ENCODE measurements at regions not wholly inside any gene's neighbourhood (a gene's known extent, or its start where the extent isn't known, plus 50 kb on each side); places are given as distances from the start of the nearest gene placed in this dataset.

GRCh38 chr5:5688194-5688924, 265.9 kb downstream of the ICE1 start:
- no peak for TF ChIP-seq CTCF (IDR thresholded peaks at IDR 0.05; ENCODE audit: insufficient read depth, low read length, poor library complexity, severe bottlenecking)
- DNase-seq (ENCODE audit: extremely low read depth, insufficient read length): no peak
- no peak overlapping the region for H3K4me3 ChIP-seq (replicated peaks; ENCODE audit: low read depth, low read length)
- no peaks in the 10 kb centered on the region for H3K27me3 ChIP-seq (replicated peaks; ENCODE audit: control insufficient read depth, insufficient read depth, low read length)
- H3K36me3 ChIP-seq (ENCODE audit: control insufficient read depth, insufficient read depth, low read length): no peaks in the 10 kb centered on the region

- no peak for TF ChIP-seq CTCF (IDR thresholded peaks at IDR 0.05; ENCODE audit: insufficient read depth, low read length, poor library complexity, severe bottlenecking)
- no peak overlapping the region for H3K4me3 ChIP-seq (replicated peaks; ENCODE audit: low read depth, low read length)
Measured at GRCh38 chr5:5687113-5687512, 264.6 kb downstream of the ICE1 start.

GRCh38 chr5:5686356-5686755, 263.9 kb downstream of the ICE1 start:
- no peak for DNase-seq (ENCODE audit: extremely low read depth, insufficient read length)
- Histone ChIP-seq H3K27me3 (replicated peaks; ENCODE audit: control insufficient read depth, insufficient read depth, low read length) (no peaks in the 10 kb centered on the region), H3K4me3 (replicated peaks; ENCODE audit: low read depth, low read length) (no peak overlapping the region), H3K36me3 (ENCODE audit: control insufficient read depth, insufficient read depth, low read length) (no peaks in the 10 kb centered on the region)
- no peak for TF ChIP-seq CTCF (IDR thresholded peaks at IDR 0.05; ENCODE audit: insufficient read depth, low read length, poor library complexity, severe bottlenecking)

More at GRCh38 chr5:5687113-5687512, 264.6 kb downstream of the ICE1 start:
- Histone ChIP-seq H3K27me3 (replicated peaks; ENCODE audit: control insufficient read depth, insufficient read depth, low read length) (no peaks in the 10 kb centered on the region), H3K36me3 (ENCODE audit: control insufficient read depth, insufficient read depth, low read length) (no peaks in the 10 kb centered on the region)
- no peak for DNase-seq (ENCODE audit: extremely low read depth, insufficient read length)

- Histone ChIP-seq H3K27me3 (replicated peaks; ENCODE audit: control insufficient read depth, insufficient read depth, low read length) (no peaks in the 10 kb centered on the region), H3K36me3 (ENCODE audit: control insufficient read depth, insufficient read depth, low read length) (no peaks in the 10 kb centered on the region), H3K4me3 (replicated peaks; ENCODE audit: low read depth, low read length) (no peak overlapping the region)
- no peak for DNase-seq (ENCODE audit: extremely low read depth, insufficient read length)
- TF ChIP-seq CTCF (IDR thresholded peaks at IDR 0.05; ENCODE audit: insufficient read depth, low read length, poor library complexity, severe bottlenecking): no peak
Measured at GRCh38 chr5:5685737-5686136, 263.3 kb downstream of the ICE1 start.

GRCh38 chr5:5683174-5683573, 260.7 kb downstream of the ICE1 start:
- DNase-seq (ENCODE audit: extremely low read depth, insufficient read length): no peak
- H3K4me3 ChIP-seq (replicated peaks; ENCODE audit: low read depth, low read length): no peak overlapping the region
- TF ChIP-seq CTCF (IDR thresholded peaks at IDR 0.05; ENCODE audit: insufficient read depth, low read length, poor library complexity, severe bottlenecking): no peak
- no peaks in the 10 kb centered on the region for H3K36me3 ChIP-seq (ENCODE audit: control insufficient read depth, insufficient read depth, low read length)
- H3K27me3 ChIP-seq (replicated peaks; ENCODE audit: control insufficient read depth, insufficient read depth, low read length): no peaks in the 10 kb centered on the region

GRCh38 chr5:5678909-5679308, 256.4 kb downstream of the ICE1 start:
- DNase-seq (ENCODE audit: extremely low read depth, insufficient read length): no peak

More at GRCh38 chr5:5678909-5679308, 256.4 kb downstream of the ICE1 start:
- no peaks in the 10 kb centered on the region for H3K27me3 ChIP-seq (replicated peaks; ENCODE audit: control insufficient read depth, insufficient read depth, low read length)
- TF ChIP-seq CTCF (IDR thresholded peaks at IDR 0.05; ENCODE audit: insufficient read depth, low read length, poor library complexity, severe bottlenecking): no peak
- H3K4me3 ChIP-seq (replicated peaks; ENCODE audit: low read depth, low read length): no peak overlapping the region
- H3K36me3 ChIP-seq (ENCODE audit: control insufficient read depth, insufficient read depth, low read length): no peaks in the 10 kb centered on the region
